IMR-90 (cell line): ENCODE measurements at regions not wholly inside any gene's neighbourhood (a gene's known extent, or its start where the extent isn't known, plus 50 kb on each side); places are given as distances from the start of the nearest gene placed in this dataset.

ENCODE experiments used
- ATAC-seq: fragments of 200-7000 bp; cut with Tn5 transposase; 2 replicates; pipeline ENCODE4 v1.9.1; 2020; ENCODE audit warnings: low read depth, mild to moderate bottlenecking, moderate library complexity
- BruUV-seq: library from RNA; stranded (reverse); fragments of 400-500 nt; replicated peaks from 2 replicates; lab custom pipeline; 2021; lab: Mats Ljungman, UMichigan
- CTCF ChIA-PET: fragments of 300-600 bp; formaldehyde crosslinking; extraction: SDS; loops from one replicate; lab custom pipeline; 2021; ENCODE audit warnings: antibody characterized with exemption; lab: Yijun Ruan, JAX
- POLR2A ChIA-PET: fragments of 300-600 bp; sonication (Branson Sonifier 250); formaldehyde crosslinking; loops from one replicate; lab custom pipeline; 2022; ENCODE audit warnings: antibody characterized with exemption; ENCODE audit not compliant: unreplicated experiment; lab: Charles Lee
- DNase-seq: peaks from one replicate; pipeline ENCODE4 v3.0.0; 2013
- H2AFZ ChIP-seq: replicated peaks from 2 replicates; pipeline ENCODE3; 2013; ENCODE audit warnings: low read length, mild to moderate bottlenecking; ENCODE audit not compliant: poor library complexity
- H2AK5ac ChIP-seq: 2 replicates; pipeline ENCODE4 v1.6.1; 2013; ENCODE audit warnings: low read depth, low read length, inconsistent platforms
- H2AK9ac ChIP-seq: replicated peaks from 2 replicates; pipeline ENCODE3; 2013; ENCODE audit warnings: mild to moderate bottlenecking, low read depth, low read length, moderate library complexity; ENCODE audit not compliant: poor library complexity
- H2BK120ac ChIP-seq: 2 replicates; pipeline ENCODE4 v1.6.1; 2013; ENCODE audit warnings: low read depth, low read length, inconsistent platforms
- H2BK15ac ChIP-seq: 3 replicates; pipeline ENCODE4 v1.6.1; 2013; ENCODE audit warnings: low read depth, low read length, inconsistent platforms
- H2BK20ac ChIP-seq: 2 replicates; pipeline ENCODE4 v1.6.1; 2013; ENCODE audit warnings: low read depth, mild to moderate bottlenecking, inconsistent platforms, low read length, moderate library complexity
- H2BK5ac ChIP-seq: 2 replicates; pipeline ENCODE4 v1.6.1; 2013; ENCODE audit warnings: mild to moderate bottlenecking, low read depth, low read length, inconsistent platforms; ENCODE audit not compliant: poor library complexity, severe bottlenecking
- H3K14ac ChIP-seq: replicated peaks from 2 replicates; pipeline ENCODE4 v1.6.1; 2013; ENCODE audit warnings: low read depth, low read length, inconsistent platforms
- H3K18ac ChIP-seq: 2 replicates; pipeline ENCODE4 v1.6.1; 2013; ENCODE audit warnings: low read depth, low read length, control low read depth
- H3K23ac ChIP-seq: 2 replicates; pipeline ENCODE4 v1.6.1; 2013; ENCODE audit warnings: low read depth, low read length, inconsistent platforms
- H3K27ac ChIP-seq: 2 replicates; pipeline ENCODE4 v1.5.1; 2013; ENCODE audit warnings: mild to moderate bottlenecking, control low read depth, low read length; ENCODE audit not compliant: insufficient read depth
- H3K27me3 ChIP-seq: 2 replicates; pipeline ENCODE4 v1.6.1; 2013; ENCODE audit warnings: low read length; ENCODE audit not compliant: control insufficient read depth, insufficient read depth
- H3K36me3 ChIP-seq: 2 replicates; pipeline ENCODE4 v1.6.1; 2013; ENCODE audit warnings: low read length, mixed read lengths; ENCODE audit not compliant: control insufficient read depth, insufficient read depth
- H3K4ac ChIP-seq: 2 replicates; pipeline ENCODE4 v1.6.1; 2013; ENCODE audit warnings: low read depth, low read length, inconsistent platforms
- H3K4me1 ChIP-seq: 2 replicates; pipeline ENCODE4 v1.6.1; 2013; ENCODE audit warnings: low read length, mixed read lengths; ENCODE audit not compliant: control insufficient read depth, insufficient read depth
- H3K4me2 ChIP-seq: 2 replicates; pipeline ENCODE4 v1.6.1; 2013; ENCODE audit warnings: low read depth, mild to moderate bottlenecking, control low read depth, low read length, moderate library complexity
- H3K4me3 ChIP-seq: 2 replicates; pipeline ENCODE4 v1.5.1; 2013; ENCODE audit warnings: low read depth, mild to moderate bottlenecking, control low read depth, low read length, moderate library complexity; ENCODE audit not compliant: insufficient read depth
- H3K56ac ChIP-seq: 2 replicates; pipeline ENCODE4 v1.6.1; 2013; ENCODE audit warnings: low read length, inconsistent platforms; ENCODE audit not compliant: insufficient read depth; ENCODE audit errors: extremely low read depth
- H3K79me1 ChIP-seq, 2 experiments: 2 replicates each; pipeline ENCODE4 v1.6.1; 2013; ENCODE audit warnings: low read length in 2 of 2, inconsistent platforms in 1 of 2, low read depth in 1 of 2
- H3K9ac ChIP-seq: 2 replicates; pipeline ENCODE4 v1.6.1; 2013; ENCODE audit warnings: low read depth, low read length, control low read depth
- H3K9me1 ChIP-seq: 2 replicates; pipeline ENCODE4 v1.6.1; 2013; ENCODE audit warnings: low read length, inconsistent platforms; ENCODE audit not compliant: insufficient read depth
- H3K9me3 ChIP-seq: 2 replicates; pipeline ENCODE4 v1.6.1; 2013; ENCODE audit warnings: low read length; ENCODE audit not compliant: control insufficient read depth, insufficient read depth
- H4K20me1 ChIP-seq: 2 replicates; pipeline ENCODE4 v1.6.1; 2013; ENCODE audit warnings: low read length, inconsistent platforms; ENCODE audit not compliant: insufficient read depth
- H4K5ac ChIP-seq: 2 replicates; pipeline ENCODE4 v1.6.1; 2013; ENCODE audit warnings: mild to moderate bottlenecking, low read depth, low read length, control low read depth
- H4K8ac ChIP-seq, 2 experiments: 2 replicates each; pipeline ENCODE4 v1.6.1; 2013; ENCODE audit warnings: low read depth in 2 of 2, low read length in 2 of 2, control low read depth in 1 of 2, inconsistent platforms in 1 of 2
- H4K91ac ChIP-seq: 2 replicates; pipeline ENCODE4 v1.6.1; 2013; ENCODE audit warnings: low read depth, low read length, inconsistent platforms; ENCODE audit not compliant: insufficient read depth
- BHLHE40 ChIP-seq: fragments of 150-350 bp; IDR thresholded peaks from 2 replicates; pipeline ENCODE4 v1.6.1; 2016; ENCODE audit warnings: mild to moderate bottlenecking, low read depth, low read length
- CTCF ChIP-seq: conservative IDR thresholded peaks from 2 replicates; pipeline ENCODE4 v1.5.1; 2012; ENCODE audit warnings: mild to moderate bottlenecking, low read depth, low read length, improper control_type of control experiment
- ELK1 ChIP-seq: fragments of 150-350 bp; IDR thresholded peaks from 2 replicates; pipeline ENCODE4 v1.6.1; 2016; ENCODE audit warnings: low read depth, mild to moderate bottlenecking, low read length, moderate library complexity, borderline replicate concordance
- FOS ChIP-seq: fragments of 150-350 bp; IDR thresholded peaks from 2 replicates; pipeline ENCODE4 v1.6.1; 2016; ENCODE audit warnings: low read depth, low read length
- MXI1 ChIP-seq: IDR thresholded peaks from 2 replicates; pipeline ENCODE4 v1.6.1; 2012; ENCODE audit warnings: low read depth, mild to moderate bottlenecking, low read length, moderate library complexity, borderline replicate concordance
- NFE2L2 ChIP-seq: fragments of 150-350 bp; IDR thresholded peaks from 2 replicates; pipeline ENCODE4 v1.6.1; 2016; ENCODE audit warnings: low read depth, mild to moderate bottlenecking, low read length
- POLR2A ChIP-seq: IDR thresholded peaks from 2 replicates; pipeline ENCODE4 v1.6.1; 2012; ENCODE audit warnings: mild to moderate bottlenecking, low read depth, low read length
- RCOR1 ChIP-seq: IDR thresholded peaks from 2 replicates; pipeline ENCODE4 v1.6.1; 2012; ENCODE audit warnings: mild to moderate bottlenecking, low read length, improper control_type of control experiment; ENCODE audit not compliant: insufficient replicate concordance
- RFX5 ChIP-seq: IDR thresholded peaks from 2 replicates; pipeline ENCODE4 v1.8.0; 2012; ENCODE audit warnings: low read depth, mild to moderate bottlenecking, low read length, moderate library complexity
- WGBS, 2 experiments: methylation state at CpG; one replicate each; pipeline versions ENCODE4 v1.1.5 to v1.1.7; 2013; ENCODE audit warnings: missing lambda C conversion rate in 2 of 2; ENCODE audit not compliant: insufficient read length in 1 of 2; ENCODE audit errors: extremely low coverage in 2 of 2; 5-methylcytosine and 5-hydroxymethylcytosine counted together
- dilution Hi-C: fragments of 300-500 bp; cut with HindIII; formaldehyde crosslinking; loops from one replicate; pipeline ENCODE4 v1.14.3; 2018; ENCODE audit warnings: low sequenced_read_pairs; ENCODE audit not compliant: unreplicated experiment
- in situ Hi-C: fragments of 300-500 bp; cut with MboI; formaldehyde crosslinking; loops from 3 replicates; pipeline ENCODE4 v1.14.3; 2019; ENCODE audit warnings: low sequenced_read_pairs, inconsistent platforms, mixed read lengths
- intact Hi-C: fragments of 100-400 bp; cut with micrococcal nuclease; formaldehyde crosslinking; loops from 2 replicates; pipeline ENCODE4 v1.10.0; 2022

GRCh38 chr2:34365932-34366331, 766.8 kb upstream of the FAM98A start:
- POLR2A ChIA-PET = no interaction called here
- Histone ChIP-seq H3K27me3 (no peaks in the 10 kb centered on the region), H4K8ac (no peak overlapping the region), H3K4me2 (no peak overlapping the region), H2AK9ac (no peak overlapping the region), H4K20me1 (no peaks in the 10 kb centered on the region), H4K5ac (no peak overlapping the region), H3K14ac (no peak overlapping the region), H3K9ac (no peak overlapping the region), H3K79me1 (no peaks in the 10 kb centered on the region), H3K18ac (no peak overlapping the region), H3K4me3 (no peak overlapping the region), H2BK15ac (no peak overlapping the region), H3K27ac (no peak overlapping the region), H3K4me1 (no peaks in the 10 kb centered on the region), H3K56ac (no peak overlapping the region), H2BK20ac (no peak overlapping the region), H2BK5ac (no peak overlapping the region), H2AFZ (no peak overlapping the region), H3K36me3 (no peaks in the 10 kb centered on the region), H4K91ac (no peak overlapping the region), H2BK120ac (no peak overlapping the region), H2AK5ac (no peak overlapping the region), H3K9me3 (peaks cover 9% of the 10 kb centered on the region), H3K4ac (no peak overlapping the region), H3K23ac (no peak overlapping the region), H3K9me1 (no peaks in the 10 kb centered on the region)
- in situ Hi-C loops (no loop called here), intact Hi-C loops (no loop called here), dilution Hi-C loops (no loop called here)
- ATAC-seq (no peak), DNase-seq (no peak)
- no CpG with 5 or more reads among the region's 3 CpGs for WGBS, 2 experiments
- TF ChIP-seq MXI1 = no peak
- no peak for TF ChIP-seq POLR2A
- TF ChIP-seq CTCF = no peak
- TF ChIP-seq ELK1 = no peak
- no peak for TF ChIP-seq BHLHE40
- no peak for TF ChIP-seq RFX5
- no peak for TF ChIP-seq RCOR1
- no peak for TF ChIP-seq NFE2L2
- TF ChIP-seq FOS = no peak
- no TSS peak for BruUV-seq
- CTCF ChIA-PET = no interaction called here
